ENCODE measurements at regions not wholly inside any gene's neighbourhood (a gene's known extent, or its start where the extent isn't known, plus 50 kb on each side); places are given as distances from the start of the nearest gene placed in this dataset.

- H3K27me3 ChIP-seq, result no peaks in the 10 kb centered on the region
- no peak overlapping the region for H3K4me3 ChIP-seq
Observed at GRCh38 chr6:164035900-164036485, 621.5 kb downstream of the QKI start.

GRCh38 chr6:164034602-164035140 is 620.2 kb downstream of the QKI start:
- peak in 1 of 2 experiments; percentile 22 for DNase-seq
- Histone ChIP-seq H3K9me3 (replicated peaks) (no peaks in the 10 kb centered on the region), H3K4me1 (no peaks in the 10 kb centered on the region), H3K27me3 (no peaks in the 10 kb centered on the region), H3K27ac (no peak overlapping the region), H3K36me3 (no peaks in the 10 kb centered on the region), H3K4me3 (no peak overlapping the region)

More at GRCh38 chr6:164035900-164036485, 621.5 kb downstream of the QKI start:
- H3K36me3 ChIP-seq, result no peaks in the 10 kb centered on the region
- H3K27ac ChIP-seq, result no peak overlapping the region
- DNase-seq, result no peak
- H3K9me3 ChIP-seq (replicated peaks), result no peaks in the 10 kb centered on the region
- H3K4me1 ChIP-seq, result no peaks in the 10 kb centered on the region

GRCh38 chr6:164025180-164025579 is 610.7 kb downstream of the QKI start:
- DNase-seq, result no peak
- Histone ChIP-seq H3K36me3 (no peaks in the 10 kb centered on the region), H3K27me3 (no peaks in the 10 kb centered on the region), H3K4me1 (no peaks in the 10 kb centered on the region), H3K4me3 (no peak overlapping the region), H3K9me3 (replicated peaks) (no peaks in the 10 kb centered on the region), H3K27ac (no peak overlapping the region)

GRCh38 chr6:164023535-164023934 is 609.0 kb downstream of the QKI start:
- DNase-seq, result no peak

GRCh38 chr6:164022632-164023031 is 608.1 kb downstream of the QKI start:
- no peak for DNase-seq
- H3K36me3 ChIP-seq, result no peaks in the 10 kb centered on the region
- H3K27ac ChIP-seq, result no peak overlapping the region
- H3K4me1 ChIP-seq, result no peaks in the 10 kb centered on the region
- H3K27me3 ChIP-seq, result no peaks in the 10 kb centered on the region
- H3K9me3 ChIP-seq (replicated peaks), result no peaks in the 10 kb centered on the region
- H3K4me3 ChIP-seq, result no peak overlapping the region

More at GRCh38 chr6:164023535-164023934, 609.0 kb downstream of the QKI start:
- Histone ChIP-seq H3K9me3 (replicated peaks) (no peaks in the 10 kb centered on the region), H3K27ac (no peak overlapping the region), H3K36me3 (no peaks in the 10 kb centered on the region), H3K27me3 (no peaks in the 10 kb centered on the region), H3K4me3 (no peak overlapping the region), H3K4me1 (no peaks in the 10 kb centered on the region)

GRCh38 chr6:164021589-164022250 is 607.2 kb downstream of the QKI start:
- H3K9me3 ChIP-seq (replicated peaks), result no peaks in the 10 kb centered on the region
- H3K36me3 ChIP-seq, result no peaks in the 10 kb centered on the region
- no peaks in the 10 kb centered on the region for H3K4me1 ChIP-seq
- H3K27ac ChIP-seq, result no peak overlapping the region
- H3K4me3 ChIP-seq, result no peak overlapping the region
- H3K27me3 ChIP-seq, result no peaks in the 10 kb centered on the region
- no peak for DNase-seq

- Histone ChIP-seq H3K27me3 (no peaks in the 10 kb centered on the region), H3K4me1 (no peaks in the 10 kb centered on the region), H3K27ac (no peak overlapping the region), H3K36me3 (no peaks in the 10 kb centered on the region), H3K4me3 (no peak overlapping the region), H3K9me3 (replicated peaks) (no peaks in the 10 kb centered on the region)
- DNase-seq, result no peak
Observed at GRCh38 chr6:164020142-164020541, 605.6 kb downstream of the QKI start.

GRCh38 chr6:164018133-164018532 is 603.6 kb downstream of the QKI start:
- no peak overlapping the region for H3K4me3 ChIP-seq
- H3K27ac ChIP-seq, result no peak overlapping the region
- no peak for DNase-seq
- H3K36me3 ChIP-seq, result no peaks in the 10 kb centered on the region
- 0 out of 2 replicates have a peak, but pooled peaks cover 3% of the 10 kb centered on the region for H3K4me1 ChIP-seq
- H3K9me3 ChIP-seq (replicated peaks), result no peaks in the 10 kb centered on the region
- H3K27me3 ChIP-seq, result no peaks in the 10 kb centered on the region

- Histone ChIP-seq H3K36me3 (no peaks in the 10 kb centered on the region), H3K4me1 (0 out of 2 replicates have a peak, but pooled peaks cover 3% of the 10 kb centered on the region), H3K27ac (no peak overlapping the region), H3K27me3 (no peaks in the 10 kb centered on the region), H3K4me3 (no peak overlapping the region), H3K9me3 (replicated peaks) (no peaks in the 10 kb centered on the region)
- DNase-seq, result no peak
Observed at GRCh38 chr6:164016056-164016455, 601.5 kb downstream of the QKI start.

- DNase-seq, result no peak
- H3K27me3 ChIP-seq, result no peaks in the 10 kb centered on the region
- H3K9me3 ChIP-seq (replicated peaks), result no peaks in the 10 kb centered on the region
- no peak overlapping the region for H3K27ac ChIP-seq
- H3K4me1 ChIP-seq, result 0 out of 2 replicates have a peak, but pooled peaks cover 3% of the 10 kb centered on the region
- no peak overlapping the region for H3K4me3 ChIP-seq
- H3K36me3 ChIP-seq, result no peaks in the 10 kb centered on the region
Observed at GRCh38 chr6:164015088-164015484, 600.6 kb downstream of the QKI start.

- H3K27me3 ChIP-seq, result no peaks in the 10 kb centered on the region
- H3K4me3 ChIP-seq, result no peak overlapping the region
- peak; percentile 23 to 33 for DNase-seq
- no peaks in the 10 kb centered on the region for H3K9me3 ChIP-seq (replicated peaks)
- H3K36me3 ChIP-seq, result no peaks in the 10 kb centered on the region
- no peak overlapping the region for H3K27ac ChIP-seq
- H3K4me1 ChIP-seq, result 0 out of 2 replicates have a peak, but pooled peaks cover 3% of the 10 kb centered on the region
Observed at GRCh38 chr6:164014346-164015087, 600.0 kb downstream of the QKI start.

- no peak overlapping the region for H3K27ac ChIP-seq
- H3K4me1 ChIP-seq, result 0 out of 2 replicates have a peak, but pooled peaks cover 3% of the 10 kb centered on the region
- no peaks in the 10 kb centered on the region for H3K36me3 ChIP-seq
- no peaks in the 10 kb centered on the region for H3K27me3 ChIP-seq
- no peak overlapping the region for H3K4me3 ChIP-seq
- DNase-seq, result peak in 1 of 2 experiments; percentile 26
- H3K9me3 ChIP-seq (replicated peaks), result no peaks in the 10 kb centered on the region
Observed at GRCh38 chr6:164013480-164014208, 599.1 kb downstream of the QKI start.

GRCh38 chr6:164011321-164011720 is 596.8 kb downstream of the QKI start:
- DNase-seq, result no peak
- 0 out of 2 replicates have a peak, but pooled peaks cover 3% of the 10 kb centered on the region for H3K4me1 ChIP-seq
- no peaks in the 10 kb centered on the region for H3K27me3 ChIP-seq
- H3K4me3 ChIP-seq, result no peak overlapping the region
- H3K27ac ChIP-seq, result no peak overlapping the region
- no peaks in the 10 kb centered on the region for H3K36me3 ChIP-seq
- no peaks in the 10 kb centered on the region for H3K9me3 ChIP-seq (replicated peaks)

- no peaks in the 10 kb centered on the region for H3K27me3 ChIP-seq
- DNase-seq, result no peak
- H3K4me3 ChIP-seq, result no peak overlapping the region
- H3K9me3 ChIP-seq (replicated peaks), result no peaks in the 10 kb centered on the region
- no peak overlapping the region for H3K27ac ChIP-seq
- 0 out of 2 replicates have a peak, but pooled peaks cover 3% of the 10 kb centered on the region for H3K4me1 ChIP-seq
- no peaks in the 10 kb centered on the region for H3K36me3 ChIP-seq
Observed at GRCh38 chr6:164010441-164011103, 596.1 kb downstream of the QKI start.
